Neural progenitor cell (in vitro differentiated cells): ENCODE measurements at regions not wholly inside any gene's neighbourhood (a gene's known extent, or its start where the extent isn't known, plus 50 kb on each side); places are given as distances from the start of the nearest gene placed in this dataset.

Experiments used
- DNase-seq: peaks from one replicate; pipeline ENCODE4 v3.0.0-alpha.2; 2016; ENCODE audit warnings: low spot score
- H2AFZ ChIP-seq: fragments of 200-600 bp; sonication (generic); replicated peaks from 2 replicates; pipeline ENCODE4 v1.6.1; 2016; ENCODE audit warnings: antibody characterized with exemption
- H3F3A ChIP-seq: fragments of 200-600 bp; sonication (generic); 2 replicates; pipeline ENCODE4 v1.6.1; 2016; ENCODE audit warnings: antibody characterized with exemption, low read depth
- H3K27ac ChIP-seq: fragments of 200-600 bp; sonication (generic); 2 replicates; pipeline ENCODE4 v1.5.1; 2016; ENCODE audit warnings: mild to moderate bottlenecking
- H3K27me3 ChIP-seq: fragments of 200-600 bp; sonication (generic); 2 replicates; pipeline ENCODE4 v1.6.1; 2016; ENCODE audit warnings: mild to moderate bottlenecking, moderate library complexity
- H3K36me3 ChIP-seq: fragments of 200-600 bp; sonication (generic); 2 replicates; pipeline ENCODE4 v1.5.1; 2016
- H3K4me1 ChIP-seq: fragments of 200-600 bp; sonication (generic); 2 replicates; pipeline ENCODE4 v1.6.1; 2016; ENCODE audit warnings: mixed run types
- H3K4me2 ChIP-seq: fragments of 200-600 bp; sonication (generic); 2 replicates; pipeline ENCODE4 v1.6.1; 2016
- H3K4me3 ChIP-seq: fragments of 200-600 bp; sonication (generic); 2 replicates; pipeline ENCODE4 v1.5.1; 2016
- H3K79me2 ChIP-seq: fragments of 200-600 bp; sonication (generic); 2 replicates; pipeline ENCODE4 v1.6.1; 2016; ENCODE audit warnings: low read depth
- H3K9ac ChIP-seq: fragments of 200-600 bp; sonication (generic); 2 replicates; pipeline ENCODE4 v1.6.1; 2016
- H3K9me3 ChIP-seq: fragments of 200-600 bp; sonication (generic); 2 replicates; pipeline ENCODE4 v1.5.1; 2016; ENCODE audit warnings: low read depth
- H4K20me1 ChIP-seq: fragments of 200-600 bp; sonication (generic); 2 replicates; pipeline ENCODE4 v1.6.1; 2016; ENCODE audit warnings: low read depth
- H3K27ac Mint-ChIP-seq: 3 replicates; pipeline ENCODE4 v1.8.0; 2021; ENCODE audit warnings: mixed read lengths
- H3K27me3 Mint-ChIP-seq: 2 replicates; pipeline ENCODE4 v1.8.0; 2022; ENCODE audit warnings: low read depth, mild to moderate bottlenecking, inconsistent platforms, moderate library complexity, mixed read lengths; ENCODE audit not compliant: insufficient read depth
- H3K36me3 Mint-ChIP-seq: 3 replicates; pipeline ENCODE4 v1.8.0; 2021; ENCODE audit warnings: mixed read lengths
- H3K4me1 Mint-ChIP-seq: 3 replicates; pipeline ENCODE4 v1.8.0; 2021; ENCODE audit warnings: mixed read lengths
- H3K4me3 Mint-ChIP-seq: 3 replicates; pipeline ENCODE4 v1.8.0; 2021; ENCODE audit warnings: mild to moderate bottlenecking, moderate library complexity, mixed read lengths
- H3K9me3 Mint-ChIP-seq: 3 replicates; pipeline ENCODE4 v1.8.0; 2020; ENCODE audit warnings: mixed read lengths
- CTCF ChIP-seq: fragments of 200-600 bp; sonication (generic); IDR thresholded peaks from 2 replicates; pipeline ENCODE4 v1.5.1; 2017; ENCODE audit warnings: antibody characterized with exemption, mild to moderate bottlenecking
- EZH2 ChIP-seq: fragments of 200-600 bp; sonication (generic); IDR thresholded peaks from 2 replicates; pipeline ENCODE4 v1.6.1; 2017; ENCODE audit warnings: antibody characterized with exemption, mild to moderate bottlenecking, moderate library complexity
- EZH2phosphoT487 ChIP-seq: fragments of 200-600 bp; sonication (generic); IDR thresholded peaks from 2 replicates; pipeline ENCODE4 v1.6.1; 2017; ENCODE audit warnings: antibody characterized with exemption

GRCh38 chr3:110139048-110139447 is 801.7 kb upstream of the DPPA4 start:
- Histone ChIP-seq H4K20me1 (no peaks in the 10 kb centered on the region), H2AFZ (no peak overlapping the region), H3K27me3 (no peaks in the 10 kb centered on the region), H3K36me3 (no peaks in the 10 kb centered on the region), H3K9ac (no peak overlapping the region), H3K27ac (no peak overlapping the region), H3K4me2 (no peak overlapping the region), H3K9me3 (no peaks in the 10 kb centered on the region), H3K4me1 (no peaks in the 10 kb centered on the region), H3K79me2 (no peaks in the 10 kb centered on the region), H3F3A (no peaks in the 10 kb centered on the region), H3K4me3 (no peak overlapping the region)
- TF ChIP-seq EZH2phosphoT487: no peak
- TF ChIP-seq EZH2: no peak
- no peak for TF ChIP-seq CTCF
- Mint-ChIP-seq H3K9me3 (peaks cover 12% of the 10 kb centered on the region), H3K4me3 (no peak overlapping the region), H3K36me3 (no peaks in the 10 kb centered on the region), H3K27me3 (peaks cover 2% of the 10 kb centered on the region), H3K27ac (no peak overlapping the region), H3K4me1 (peaks cover 11% of the 10 kb centered on the region)
- DNase-seq: no peak

- Mint-ChIP-seq H3K36me3 (no peaks in the 10 kb centered on the region), H3K27ac (no peak overlapping the region), H3K27me3 (peaks cover 2% of the 10 kb centered on the region), H3K9me3 (peaks cover 9% of the 10 kb centered on the region), H3K4me1 (peaks cover 11% of the 10 kb centered on the region), H3K4me3 (no peak overlapping the region)
- H3K9ac ChIP-seq: no peak overlapping the region
- no peak for DNase-seq
- H3K9me3 ChIP-seq: no peaks in the 10 kb centered on the region
- no peaks in the 10 kb centered on the region for H3F3A ChIP-seq
- no peak overlapping the region for H2AFZ ChIP-seq
- H3K79me2 ChIP-seq: no peaks in the 10 kb centered on the region
- H4K20me1 ChIP-seq: no peaks in the 10 kb centered on the region
- no peak overlapping the region for H3K27ac ChIP-seq
- H3K4me1 ChIP-seq: no peaks in the 10 kb centered on the region
- no peak overlapping the region for H3K4me2 ChIP-seq
- TF ChIP-seq EZH2 (no peak), EZH2phosphoT487 (no peak), CTCF (no peak)
- H3K27me3 ChIP-seq: no peaks in the 10 kb centered on the region
- H3K36me3 ChIP-seq: no peaks in the 10 kb centered on the region
- no peak overlapping the region for H3K4me3 ChIP-seq
Observed at GRCh38 chr3:110139821-110140220, 802.5 kb upstream of the DPPA4 start.

GRCh38 chr3:110149763-110150162 is 812.4 kb upstream of the DPPA4 start:
- no peak overlapping the region for H3K9ac ChIP-seq
- Mint-ChIP-seq H3K27ac (no peak overlapping the region), H3K4me1 (no peaks in the 10 kb centered on the region), H3K4me3 (no peak overlapping the region), H3K36me3 (no peaks in the 10 kb centered on the region), H3K27me3 (no peaks in the 10 kb centered on the region), H3K9me3 (no peaks in the 10 kb centered on the region)
- no peaks in the 10 kb centered on the region for H3K4me1 ChIP-seq
- no peaks in the 10 kb centered on the region for H3K36me3 ChIP-seq
- H2AFZ ChIP-seq: no peak overlapping the region
- DNase-seq: no peak
- H4K20me1 ChIP-seq: no peaks in the 10 kb centered on the region
- TF ChIP-seq EZH2 (no peak), EZH2phosphoT487 (no peak), CTCF (no peak)
- no peak overlapping the region for H3K4me2 ChIP-seq
- H3K27me3 ChIP-seq: no peaks in the 10 kb centered on the region
- no peak overlapping the region for H3K27ac ChIP-seq
- no peaks in the 10 kb centered on the region for H3K79me2 ChIP-seq
- no peaks in the 10 kb centered on the region for H3K9me3 ChIP-seq
- H3F3A ChIP-seq: no peaks in the 10 kb centered on the region
- no peak overlapping the region for H3K4me3 ChIP-seq

GRCh38 chr3:110157221-110157620 is 819.9 kb upstream of the DPPA4 start:
- no peaks in the 10 kb centered on the region for H3K27me3 ChIP-seq

More at GRCh38 chr3:110157221-110157620, 819.9 kb upstream of the DPPA4 start:
- H3K4me1 ChIP-seq: no peaks in the 10 kb centered on the region
- Mint-ChIP-seq H3K4me1 (peaks cover 8% of the 10 kb centered on the region), H3K27ac (no peak overlapping the region), H3K4me3 (no peak overlapping the region), H3K36me3 (no peaks in the 10 kb centered on the region), H3K27me3 (no peaks in the 10 kb centered on the region), H3K9me3 (no peaks in the 10 kb centered on the region)
- no peak for DNase-seq
- H2AFZ ChIP-seq: no peak overlapping the region
- no peaks in the 10 kb centered on the region for H3K9me3 ChIP-seq
- H3K4me2 ChIP-seq: no peak overlapping the region
- no peaks in the 10 kb centered on the region for H3K79me2 ChIP-seq
- H3K36me3 ChIP-seq: no peaks in the 10 kb centered on the region
- TF ChIP-seq CTCF: no peak
- no peak for TF ChIP-seq EZH2phosphoT487
- TF ChIP-seq EZH2: no peak
- no peaks in the 10 kb centered on the region for H3F3A ChIP-seq
- H3K4me3 ChIP-seq: no peak overlapping the region
- H3K27ac ChIP-seq: no peak overlapping the region
- H3K9ac ChIP-seq: no peak overlapping the region
- no peaks in the 10 kb centered on the region for H4K20me1 ChIP-seq
